IMR-90 (cell line): ENCODE measurements at regions not wholly inside any gene's neighbourhood (a gene's known extent, or its start where the extent isn't known, plus 50 kb on each side); places are given as distances from the start of the nearest gene placed in this dataset.

Experiments
- ATAC-seq: fragments of 200-7000 bp; cut with Tn5 transposase; 2 replicates; pipeline ENCODE4 v1.9.1; 2020; ENCODE audit warnings: low read depth, mild to moderate bottlenecking, moderate library complexity
- BruUV-seq: library from RNA; stranded (reverse); fragments of 400-500 nt; replicated peaks from 2 replicates; lab custom pipeline; 2021; lab: Mats Ljungman, UMichigan
- CTCF ChIA-PET: fragments of 300-600 bp; formaldehyde crosslinking; extraction: SDS; loops from one replicate; lab custom pipeline; 2021; ENCODE audit warnings: antibody characterized with exemption; lab: Yijun Ruan, JAX
- POLR2A ChIA-PET: fragments of 300-600 bp; sonication (Branson Sonifier 250); formaldehyde crosslinking; loops from one replicate; lab custom pipeline; 2022; ENCODE audit warnings: antibody characterized with exemption; ENCODE audit not compliant: unreplicated experiment; lab: Charles Lee
- DNase-seq: peaks from one replicate; pipeline ENCODE4 v3.0.0; 2013
- H2AFZ ChIP-seq: replicated peaks from 2 replicates; pipeline ENCODE3; 2013; ENCODE audit warnings: low read length, mild to moderate bottlenecking; ENCODE audit not compliant: poor library complexity
- H2AK5ac ChIP-seq: 2 replicates; pipeline ENCODE4 v1.6.1; 2013; ENCODE audit warnings: low read depth, low read length, inconsistent platforms
- H2AK9ac ChIP-seq: replicated peaks from 2 replicates; pipeline ENCODE3; 2013; ENCODE audit warnings: mild to moderate bottlenecking, low read depth, low read length, moderate library complexity; ENCODE audit not compliant: poor library complexity
- H2BK120ac ChIP-seq: 2 replicates; pipeline ENCODE4 v1.6.1; 2013; ENCODE audit warnings: low read depth, low read length, inconsistent platforms
- H2BK15ac ChIP-seq: 3 replicates; pipeline ENCODE4 v1.6.1; 2013; ENCODE audit warnings: low read depth, low read length, inconsistent platforms
- H2BK20ac ChIP-seq: 2 replicates; pipeline ENCODE4 v1.6.1; 2013; ENCODE audit warnings: low read depth, mild to moderate bottlenecking, inconsistent platforms, low read length, moderate library complexity
- H2BK5ac ChIP-seq: 2 replicates; pipeline ENCODE4 v1.6.1; 2013; ENCODE audit warnings: mild to moderate bottlenecking, low read depth, low read length, inconsistent platforms; ENCODE audit not compliant: poor library complexity, severe bottlenecking
- H3K14ac ChIP-seq: replicated peaks from 2 replicates; pipeline ENCODE4 v1.6.1; 2013; ENCODE audit warnings: low read depth, low read length, inconsistent platforms
- H3K18ac ChIP-seq: 2 replicates; pipeline ENCODE4 v1.6.1; 2013; ENCODE audit warnings: low read depth, low read length, control low read depth
- H3K23ac ChIP-seq: 2 replicates; pipeline ENCODE4 v1.6.1; 2013; ENCODE audit warnings: low read depth, low read length, inconsistent platforms
- H3K27ac ChIP-seq: 2 replicates; pipeline ENCODE4 v1.5.1; 2013; ENCODE audit warnings: mild to moderate bottlenecking, control low read depth, low read length; ENCODE audit not compliant: insufficient read depth
- H3K27me3 ChIP-seq: 2 replicates; pipeline ENCODE4 v1.6.1; 2013; ENCODE audit warnings: low read length; ENCODE audit not compliant: control insufficient read depth, insufficient read depth
- H3K36me3 ChIP-seq: 2 replicates; pipeline ENCODE4 v1.6.1; 2013; ENCODE audit warnings: low read length, mixed read lengths; ENCODE audit not compliant: control insufficient read depth, insufficient read depth
- H3K4ac ChIP-seq: 2 replicates; pipeline ENCODE4 v1.6.1; 2013; ENCODE audit warnings: low read depth, low read length, inconsistent platforms
- H3K4me1 ChIP-seq: 2 replicates; pipeline ENCODE4 v1.6.1; 2013; ENCODE audit warnings: low read length, mixed read lengths; ENCODE audit not compliant: control insufficient read depth, insufficient read depth
- H3K4me2 ChIP-seq: 2 replicates; pipeline ENCODE4 v1.6.1; 2013; ENCODE audit warnings: low read depth, mild to moderate bottlenecking, control low read depth, low read length, moderate library complexity
- H3K4me3 ChIP-seq: 2 replicates; pipeline ENCODE4 v1.5.1; 2013; ENCODE audit warnings: low read depth, mild to moderate bottlenecking, control low read depth, low read length, moderate library complexity; ENCODE audit not compliant: insufficient read depth
- H3K56ac ChIP-seq: 2 replicates; pipeline ENCODE4 v1.6.1; 2013; ENCODE audit warnings: low read length, inconsistent platforms; ENCODE audit not compliant: insufficient read depth; ENCODE audit errors: extremely low read depth
- H3K79me1 ChIP-seq, 2 experiments: 2 replicates each; pipeline ENCODE4 v1.6.1; 2013; ENCODE audit warnings: low read length in 2 of 2, inconsistent platforms in 1 of 2, low read depth in 1 of 2
- H3K9ac ChIP-seq: 2 replicates; pipeline ENCODE4 v1.6.1; 2013; ENCODE audit warnings: low read depth, low read length, control low read depth
- H3K9me1 ChIP-seq: 2 replicates; pipeline ENCODE4 v1.6.1; 2013; ENCODE audit warnings: low read length, inconsistent platforms; ENCODE audit not compliant: insufficient read depth
- H3K9me3 ChIP-seq: 2 replicates; pipeline ENCODE4 v1.6.1; 2013; ENCODE audit warnings: low read length; ENCODE audit not compliant: control insufficient read depth, insufficient read depth
- H4K20me1 ChIP-seq: 2 replicates; pipeline ENCODE4 v1.6.1; 2013; ENCODE audit warnings: low read length, inconsistent platforms; ENCODE audit not compliant: insufficient read depth
- H4K5ac ChIP-seq: 2 replicates; pipeline ENCODE4 v1.6.1; 2013; ENCODE audit warnings: mild to moderate bottlenecking, low read depth, low read length, control low read depth
- H4K8ac ChIP-seq, 2 experiments: 2 replicates each; pipeline ENCODE4 v1.6.1; 2013; ENCODE audit warnings: low read depth in 2 of 2, low read length in 2 of 2, control low read depth in 1 of 2, inconsistent platforms in 1 of 2
- H4K91ac ChIP-seq: 2 replicates; pipeline ENCODE4 v1.6.1; 2013; ENCODE audit warnings: low read depth, low read length, inconsistent platforms; ENCODE audit not compliant: insufficient read depth
- MAFK ChIP-seq: IDR thresholded peaks from 2 replicates; pipeline ENCODE4 v1.6.1; 2012; ENCODE audit warnings: low read depth, low read length, improper control_type of control experiment
- NFE2L2 ChIP-seq: fragments of 150-350 bp; IDR thresholded peaks from 2 replicates; pipeline ENCODE4 v1.6.1; 2016; ENCODE audit warnings: low read depth, mild to moderate bottlenecking, low read length
- WGBS, 2 experiments: methylation state at CpG; one replicate each; pipeline versions ENCODE4 v1.1.5 to v1.1.7; 2013; ENCODE audit warnings: missing lambda C conversion rate in 2 of 2; ENCODE audit not compliant: insufficient read length in 1 of 2; ENCODE audit errors: extremely low coverage in 2 of 2; 5-methylcytosine and 5-hydroxymethylcytosine counted together
- dilution Hi-C: fragments of 300-500 bp; cut with HindIII; formaldehyde crosslinking; loops from one replicate; pipeline ENCODE4 v1.14.3; 2018; ENCODE audit warnings: low sequenced_read_pairs; ENCODE audit not compliant: unreplicated experiment
- in situ Hi-C: fragments of 300-500 bp; cut with MboI; formaldehyde crosslinking; loops from 3 replicates; pipeline ENCODE4 v1.14.3; 2019; ENCODE audit warnings: low sequenced_read_pairs, inconsistent platforms, mixed read lengths
- intact Hi-C: fragments of 100-400 bp; cut with micrococcal nuclease; formaldehyde crosslinking; loops from 2 replicates; pipeline ENCODE4 v1.10.0; 2022

GRCh38 chrX:20529301-20529700 is 262.6 kb upstream of the RPS6KA3 start:
- Histone ChIP-seq H3K18ac (no peak overlapping the region), H2AK9ac (no peak overlapping the region), H2AK5ac (no peak overlapping the region), H2BK120ac (no peak overlapping the region), H3K27ac (no peak overlapping the region), H3K14ac (no peak overlapping the region), H3K9me3 (no peaks in the 10 kb centered on the region), H4K5ac (no peak overlapping the region), H3K27me3 (peaks cover 4% of the 10 kb centered on the region), H4K20me1 (no peaks in the 10 kb centered on the region), H4K8ac (no peak overlapping the region), H3K9ac (no peak overlapping the region), H3K56ac (no peak overlapping the region), H3K4me2 (no peak overlapping the region), H2BK5ac (no peak overlapping the region), H3K4me3 (no peak overlapping the region), H3K79me1 (no peaks in the 10 kb centered on the region), H2AFZ (peak overlapping the region; percentile 44), H3K36me3 (no peaks in the 10 kb centered on the region), H3K23ac (no peak overlapping the region), H2BK20ac (no peak overlapping the region), H3K4me1 (peaks cover 4% of the 10 kb centered on the region; the same call in 1 of the 2 replicates), H4K91ac (no peak overlapping the region), H3K9me1 (no peaks in the 10 kb centered on the region), H2BK15ac (no peak overlapping the region), H3K4ac (no peak overlapping the region)
- ChIA-PET POLR2A (no interaction called here), CTCF (interaction anchor here (1.1 to 1.9 kb wide), 2 partner anchors 312 to 950 kb away, joined by 3 to 11 read pairs; no protein-coding TSS in a partner anchor)
- dilution Hi-C loops (no loop called here), in situ Hi-C loops (loop anchor here (10.0 to 25.0 kb wide), 2 partner anchors 958 to 1446 kb away; no protein-coding TSS in a partner anchor), intact Hi-C loops (no loop called here)
- no peak for TF ChIP-seq MAFK
- no peak for TF ChIP-seq NFE2L2
- ATAC-seq (no peak), DNase-seq (no peak)
- 20% methylated on average over 5 of the region's 9 CpGs; no CpG with 5 or more reads in 1 of the 2 experiments for WGBS, 2 experiments
- BruUV-seq: no TSS peak
